Neural progenitor cell (in vitro differentiated cells): ENCODE measurements at regions not wholly inside any gene's neighbourhood (a gene's known extent, or its start where the extent isn't known, plus 50 kb on each side); places are given as distances from the start of the nearest gene placed in this dataset.
A peak's percentile ranks its signal among the peaks of the same experiment; 100 is the strongest.

ENCODE experiments used
- DNase-seq: peaks from one replicate; pipeline ENCODE4 v3.0.0-alpha.2; 2016; ENCODE audit warnings: low spot score
- H2AFZ ChIP-seq: fragments of 200-600 bp; sonication (generic); replicated peaks from 2 replicates; pipeline ENCODE4 v1.6.1; 2016; ENCODE audit warnings: antibody characterized with exemption
- H3F3A ChIP-seq: fragments of 200-600 bp; sonication (generic); 2 replicates; pipeline ENCODE4 v1.6.1; 2016; ENCODE audit warnings: antibody characterized with exemption, low read depth
- H3K27ac ChIP-seq: fragments of 200-600 bp; sonication (generic); 2 replicates; pipeline ENCODE4 v1.5.1; 2016; ENCODE audit warnings: mild to moderate bottlenecking
- H3K27me3 ChIP-seq: fragments of 200-600 bp; sonication (generic); 2 replicates; pipeline ENCODE4 v1.6.1; 2016; ENCODE audit warnings: mild to moderate bottlenecking, moderate library complexity
- H3K36me3 ChIP-seq: fragments of 200-600 bp; sonication (generic); 2 replicates; pipeline ENCODE4 v1.5.1; 2016
- H3K4me1 ChIP-seq: fragments of 200-600 bp; sonication (generic); 2 replicates; pipeline ENCODE4 v1.6.1; 2016; ENCODE audit warnings: mixed run types
- H3K4me2 ChIP-seq: fragments of 200-600 bp; sonication (generic); 2 replicates; pipeline ENCODE4 v1.6.1; 2016
- H3K4me3 ChIP-seq: fragments of 200-600 bp; sonication (generic); 2 replicates; pipeline ENCODE4 v1.5.1; 2016
- H3K79me2 ChIP-seq: fragments of 200-600 bp; sonication (generic); 2 replicates; pipeline ENCODE4 v1.6.1; 2016; ENCODE audit warnings: low read depth
- H3K9ac ChIP-seq: fragments of 200-600 bp; sonication (generic); 2 replicates; pipeline ENCODE4 v1.6.1; 2016
- H3K9me3 ChIP-seq: fragments of 200-600 bp; sonication (generic); 2 replicates; pipeline ENCODE4 v1.5.1; 2016; ENCODE audit warnings: low read depth
- H4K20me1 ChIP-seq: fragments of 200-600 bp; sonication (generic); 2 replicates; pipeline ENCODE4 v1.6.1; 2016; ENCODE audit warnings: low read depth
- H3K27ac Mint-ChIP-seq: 3 replicates; pipeline ENCODE4 v1.8.0; 2021; ENCODE audit warnings: mixed read lengths
- H3K27me3 Mint-ChIP-seq: 2 replicates; pipeline ENCODE4 v1.8.0; 2022; ENCODE audit warnings: low read depth, mild to moderate bottlenecking, inconsistent platforms, moderate library complexity, mixed read lengths; ENCODE audit not compliant: insufficient read depth
- H3K36me3 Mint-ChIP-seq: 3 replicates; pipeline ENCODE4 v1.8.0; 2021; ENCODE audit warnings: mixed read lengths
- H3K4me1 Mint-ChIP-seq: 3 replicates; pipeline ENCODE4 v1.8.0; 2021; ENCODE audit warnings: mixed read lengths
- H3K4me3 Mint-ChIP-seq: 3 replicates; pipeline ENCODE4 v1.8.0; 2021; ENCODE audit warnings: mild to moderate bottlenecking, moderate library complexity, mixed read lengths
- H3K9me3 Mint-ChIP-seq: 3 replicates; pipeline ENCODE4 v1.8.0; 2020; ENCODE audit warnings: mixed read lengths
- CTCF ChIP-seq: fragments of 200-600 bp; sonication (generic); IDR thresholded peaks from 2 replicates; pipeline ENCODE4 v1.5.1; 2017; ENCODE audit warnings: antibody characterized with exemption, mild to moderate bottlenecking
- EZH2 ChIP-seq: fragments of 200-600 bp; sonication (generic); IDR thresholded peaks from 2 replicates; pipeline ENCODE4 v1.6.1; 2017; ENCODE audit warnings: antibody characterized with exemption, mild to moderate bottlenecking, moderate library complexity
- EZH2phosphoT487 ChIP-seq: fragments of 200-600 bp; sonication (generic); IDR thresholded peaks from 2 replicates; pipeline ENCODE4 v1.6.1; 2017; ENCODE audit warnings: antibody characterized with exemption

- peak; percentile 12 for DNase-seq
- peaks cover 2% of the 10 kb centered on the region for H3K36me3 Mint-ChIP-seq
- H3K27me3 Mint-ChIP-seq: no peaks in the 10 kb centered on the region
- Histone ChIP-seq H3K27me3 (no peaks in the 10 kb centered on the region), H3K27ac (peak overlapping the region; percentile 85), H3K9me3 (no peaks in the 10 kb centered on the region), H3F3A (peaks cover 12% of the 10 kb centered on the region), H3K36me3 (no peaks in the 10 kb centered on the region), H4K20me1 (no peaks in the 10 kb centered on the region), H3K4me1 (peaks cover 25% of the 10 kb centered on the region), H3K9ac (no peak overlapping the region), H3K4me2 (peak overlapping the region; percentile 68), H3K79me2 (no peaks in the 10 kb centered on the region), H3K4me3 (no peak overlapping the region), H2AFZ (peak overlapping the region; percentile 21)
- peaks cover 6% of the 10 kb centered on the region for H3K9me3 Mint-ChIP-seq
- TF ChIP-seq CTCF (no peak), EZH2 (no peak), EZH2phosphoT487 (no peak)
- H3K4me3 Mint-ChIP-seq: no peak overlapping the region
- H3K27ac Mint-ChIP-seq: peak overlapping the region; percentile 64
- H3K4me1 Mint-ChIP-seq: peaks cover 52% of the 10 kb centered on the region
Observed at GRCh38 chr13:79658333-79658975, 177.5 kb downstream of the NDFIP2 start.

GRCh38 chr13:79655509-79655908 lies 174.6 kb downstream of the NDFIP2 start:
- no peaks in the 10 kb centered on the region for H3K9me3 ChIP-seq
- H3K27ac Mint-ChIP-seq: peak overlapping the region; percentile 62
- no peaks in the 10 kb centered on the region for H3K27me3 ChIP-seq
- H3K4me2 ChIP-seq: no peak overlapping the region
- H2AFZ ChIP-seq: no peak overlapping the region
- H3K27ac ChIP-seq: no peak overlapping the region
- H3K4me3 Mint-ChIP-seq: no peak overlapping the region
- no peaks in the 10 kb centered on the region for H3K36me3 ChIP-seq
- H3F3A ChIP-seq: peaks cover 12% of the 10 kb centered on the region
- DNase-seq: no peak
- TF ChIP-seq EZH2: no peak
- no peak for TF ChIP-seq EZH2phosphoT487
- no peak for TF ChIP-seq CTCF
- H3K9ac ChIP-seq: no peak overlapping the region
- H3K79me2 ChIP-seq: no peaks in the 10 kb centered on the region
- no peak overlapping the region for H3K4me3 ChIP-seq
- peaks cover 2% of the 10 kb centered on the region for H3K36me3 Mint-ChIP-seq
- H3K4me1 Mint-ChIP-seq: peaks cover 47% of the 10 kb centered on the region
- H3K4me1 ChIP-seq: peaks cover 25% of the 10 kb centered on the region
- no peaks in the 10 kb centered on the region for H3K27me3 Mint-ChIP-seq
- no peaks in the 10 kb centered on the region for H4K20me1 ChIP-seq
- peaks cover 4% of the 10 kb centered on the region for H3K9me3 Mint-ChIP-seq

- Mint-ChIP-seq H3K4me3 (no peak overlapping the region), H3K36me3 (no peaks in the 10 kb centered on the region), H3K4me1 (peaks cover 42% of the 10 kb centered on the region), H3K27me3 (no peaks in the 10 kb centered on the region), H3K27ac (no peak overlapping the region), H3K9me3 (peaks cover 2% of the 10 kb centered on the region)
- Histone ChIP-seq H3K9ac (no peak overlapping the region), H3K9me3 (no peaks in the 10 kb centered on the region), H3K4me3 (no peak overlapping the region), H3K4me1 (peaks cover 17% of the 10 kb centered on the region), H3K27me3 (no peaks in the 10 kb centered on the region), H3K36me3 (no peaks in the 10 kb centered on the region), H3K79me2 (no peaks in the 10 kb centered on the region), H3K4me2 (no peak overlapping the region), H3K27ac (no peak overlapping the region), H4K20me1 (no peaks in the 10 kb centered on the region), H3F3A (peaks cover 6% of the 10 kb centered on the region), H2AFZ (no peak overlapping the region)
- TF ChIP-seq EZH2phosphoT487 (no peak), CTCF (no peak), EZH2 (no peak)
- DNase-seq: no peak
Observed at GRCh38 chr13:79654520-79654919, 173.6 kb downstream of the NDFIP2 start.
